GM18502 (cell line): ENCODE measurements at regions not wholly inside any gene's neighbourhood (a gene's known extent, or its start where the extent isn't known, plus 50 kb on each side); places are given as distances from the start of the nearest gene placed in this dataset.
"Not testable (repeated sequence)": the region's sequence is repeated elsewhere in the genome, so short reads cannot be mapped to it uniquely, and the experiment has no call there.

Experiments used
- ATAC-seq: cut with Tn5 transposase; IDR thresholded peaks from one replicate; pipeline ENCODE4 v1.9.1; 2021; ENCODE audit warnings: mild to moderate bottlenecking; ENCODE audit not compliant: unreplicated experiment, poor library complexity

DNA sequence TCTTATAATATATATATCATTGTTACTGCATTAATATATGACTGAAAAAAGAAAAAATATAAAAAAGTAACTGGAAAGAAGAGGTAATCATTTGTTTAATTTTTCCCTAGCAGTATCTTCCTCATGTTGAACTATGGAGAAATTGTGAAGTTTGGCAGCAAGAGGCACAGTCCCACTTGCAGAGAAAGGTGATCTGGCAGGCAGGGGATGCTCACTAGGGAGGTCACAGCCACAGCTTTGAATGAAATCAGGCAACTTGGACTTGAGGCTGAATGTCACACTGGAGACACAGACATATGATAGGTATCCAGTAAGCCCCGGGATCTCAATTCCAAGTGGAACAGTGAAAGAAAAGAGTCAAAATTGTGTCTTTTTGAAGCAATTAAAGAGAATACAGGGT lies 149.9 kb upstream of the RORA start:
- ATAC-seq: no peak

DNA sequence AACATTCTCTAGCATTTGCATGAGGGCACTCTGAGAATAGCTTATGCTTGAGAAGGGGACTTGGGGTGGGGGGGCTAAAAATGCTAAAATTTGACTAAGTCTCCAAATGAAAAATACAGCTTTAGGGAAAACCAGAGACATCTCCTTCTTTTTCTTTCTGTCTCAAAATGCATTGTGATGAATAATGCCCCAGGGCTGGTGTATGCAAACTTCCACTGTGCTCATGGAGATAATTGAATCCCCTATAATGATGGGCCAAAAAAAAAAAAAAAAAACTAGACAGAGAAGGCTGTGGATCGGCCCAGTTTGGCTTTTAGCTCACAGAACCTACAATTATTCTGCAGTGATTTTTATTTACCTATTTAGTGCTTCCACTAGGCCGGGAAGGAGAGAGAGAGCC lies 147.9 kb upstream of the RORA start:
- no peak for ATAC-seq

DNA sequence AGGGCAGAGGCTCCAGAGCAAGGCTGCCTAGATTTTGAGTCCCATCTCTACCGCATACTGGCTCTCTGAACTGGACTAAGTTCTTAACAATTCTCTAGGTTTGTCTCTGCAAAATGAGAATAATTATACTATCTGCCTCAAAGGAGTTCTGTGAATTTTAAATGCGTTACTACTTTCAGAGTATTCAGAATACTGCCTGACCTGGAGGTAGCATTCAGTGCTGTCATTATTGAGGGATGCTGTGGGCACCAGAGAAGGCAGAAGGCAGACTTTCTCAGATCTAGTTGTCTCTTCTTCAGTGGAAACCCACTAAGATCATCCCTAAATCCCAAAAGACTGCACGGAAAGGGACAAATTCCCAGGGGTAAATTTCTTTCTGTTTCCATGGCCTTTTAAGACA lies 147.4 kb upstream of the RORA start:
- no peak for ATAC-seq

- no peak for ATAC-seq
Measured at GRCh38 chr15:61374848-61375247, 145.7 kb upstream of the RORA start.

GRCh38 chr15:61367953-61368352 lies 138.9 kb upstream of the RORA start:
- ATAC-seq: no peak

DNA sequence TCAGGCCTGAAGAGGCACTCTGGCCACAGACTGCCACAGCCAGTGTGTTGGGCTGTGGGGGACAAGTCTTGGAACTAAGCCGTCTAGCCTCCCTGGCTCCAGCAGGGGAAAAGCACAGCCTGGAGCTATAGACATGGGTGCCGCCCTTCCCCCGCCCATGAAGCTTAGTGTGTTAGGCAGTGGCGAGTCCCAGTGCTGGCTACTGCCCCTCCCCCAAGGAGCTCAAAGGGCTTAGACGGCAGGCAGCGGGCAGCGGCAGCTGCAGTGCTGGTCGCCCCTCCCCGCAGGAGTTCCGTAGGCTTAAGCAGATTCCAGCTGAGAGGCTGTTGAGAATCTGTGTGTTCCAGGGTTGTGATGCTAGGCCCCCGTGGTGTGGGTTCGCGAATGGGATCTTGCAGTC lies 135.8 kb upstream of the RORA start:
- no peak for ATAC-seq

- not testable (repeated sequence) for ATAC-seq
Measured at GRCh38 chr15:61362912-61363311, 133.8 kb upstream of the RORA start.

DNA sequence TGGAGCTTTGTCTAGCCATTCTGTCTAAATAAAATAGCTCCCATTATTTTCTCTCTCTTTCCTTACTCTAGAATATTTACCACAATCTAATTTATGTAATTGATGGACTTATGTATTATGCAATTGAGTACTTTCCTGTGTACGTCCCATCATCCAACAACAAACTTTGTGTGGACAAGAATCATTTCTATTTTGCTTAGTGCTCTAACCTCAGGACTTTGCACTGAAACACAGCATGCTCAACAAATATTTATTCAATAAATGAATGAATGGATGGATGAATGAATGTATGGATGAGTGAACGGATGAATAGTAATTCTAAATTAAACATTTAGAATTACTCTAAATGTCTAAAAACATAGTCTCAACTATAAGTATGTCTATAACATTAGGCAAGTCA lies 115.2 kb upstream of the RORA start:
- ATAC-seq: no peak

DNA sequence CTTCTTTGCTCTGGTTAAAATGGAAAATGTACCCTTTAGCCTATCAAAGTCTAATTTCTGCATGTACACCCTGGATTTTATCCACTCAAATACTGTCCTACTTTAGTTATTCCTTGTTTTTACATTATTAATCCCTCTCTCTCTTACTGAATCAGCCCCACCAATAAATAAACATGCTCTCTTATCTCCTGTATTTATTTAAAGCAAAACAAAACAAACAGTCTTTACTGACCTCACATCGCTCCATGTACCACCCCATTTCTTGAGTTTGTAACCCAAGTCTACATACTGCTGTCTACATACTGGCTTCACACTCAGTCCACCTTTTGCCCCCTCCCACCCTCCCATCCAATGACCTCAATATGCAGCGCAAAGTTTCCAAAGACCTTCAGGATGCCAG lies 113.3 kb upstream of the RORA start:
- no peak for ATAC-seq

DNA sequence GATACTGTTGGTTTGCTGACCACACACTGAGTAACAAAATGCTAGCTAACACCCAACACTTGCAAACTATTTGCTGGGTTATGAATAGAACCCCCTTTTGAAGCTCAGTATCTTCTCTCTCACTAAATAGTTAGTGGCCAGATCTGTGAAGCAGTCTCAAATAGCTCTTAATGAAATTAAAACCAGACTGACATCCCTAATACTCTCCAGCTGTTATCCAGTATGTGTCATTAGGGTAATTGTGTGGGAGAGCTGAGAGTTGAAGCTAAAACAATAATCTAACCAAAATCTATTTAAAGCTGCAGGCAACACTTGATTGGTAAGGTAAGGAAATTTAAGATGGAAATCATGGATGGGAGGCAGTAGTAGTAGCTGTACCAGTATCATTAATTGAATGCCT lies 110.4 kb upstream of the RORA start:
- no peak for ATAC-seq

GRCh38 chr15:61337541-61337940 lies 108.4 kb upstream of the RORA start:
- ATAC-seq: no peak

DNA sequence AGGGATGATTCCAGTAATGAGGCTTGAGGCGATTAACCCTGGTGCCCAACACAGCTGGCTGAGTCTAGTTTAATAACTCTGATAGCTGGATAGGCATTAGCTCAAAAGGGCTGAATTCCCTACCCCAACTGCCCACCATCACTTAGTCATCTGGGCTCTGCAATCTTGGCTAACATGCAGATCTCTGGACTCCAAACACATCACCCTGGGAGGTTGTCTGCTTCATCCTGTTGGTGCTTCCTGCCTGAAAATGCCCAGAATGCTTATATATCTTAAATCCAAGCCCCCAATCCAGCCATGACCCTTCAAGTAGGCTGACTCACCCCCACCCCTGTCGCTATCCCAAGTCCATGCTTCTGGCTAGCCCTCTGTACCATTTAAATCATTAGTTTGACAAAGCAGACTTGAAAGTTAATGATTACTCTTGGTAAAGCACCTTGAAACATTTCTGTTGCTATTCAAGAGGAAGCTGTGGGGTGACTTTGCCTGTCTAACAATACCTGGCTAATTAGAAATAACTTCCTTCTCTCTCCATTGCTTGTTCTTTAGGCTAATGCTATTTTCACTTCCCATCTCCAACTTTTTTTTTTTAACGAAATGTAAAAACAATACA lies 107.0 kb upstream of the RORA start:
- no peak for ATAC-seq

GRCh38 chr15:61334714-61335113 lies 105.6 kb upstream of the RORA start:
- ATAC-seq: not testable (repeated sequence)

DNA sequence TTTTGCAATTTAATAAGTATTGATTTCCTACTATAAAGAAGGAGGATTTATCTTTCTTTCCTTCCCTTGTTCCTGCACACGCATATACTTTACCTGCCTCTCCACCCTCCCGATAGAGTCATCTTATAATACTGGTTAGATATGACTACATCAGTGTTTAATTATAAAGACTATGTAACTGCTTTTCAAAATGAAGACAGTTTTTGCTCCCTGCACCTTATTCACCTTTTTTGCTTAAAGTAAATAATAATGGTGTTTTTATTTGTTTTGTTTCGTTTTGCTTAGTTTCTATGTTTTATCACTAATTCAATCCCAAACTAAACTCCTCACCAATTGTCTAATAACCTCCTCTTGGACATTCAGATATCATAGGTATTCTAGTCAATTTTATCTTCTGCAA lies 101.9 kb upstream of the RORA start:
- ATAC-seq: no peak

DNA sequence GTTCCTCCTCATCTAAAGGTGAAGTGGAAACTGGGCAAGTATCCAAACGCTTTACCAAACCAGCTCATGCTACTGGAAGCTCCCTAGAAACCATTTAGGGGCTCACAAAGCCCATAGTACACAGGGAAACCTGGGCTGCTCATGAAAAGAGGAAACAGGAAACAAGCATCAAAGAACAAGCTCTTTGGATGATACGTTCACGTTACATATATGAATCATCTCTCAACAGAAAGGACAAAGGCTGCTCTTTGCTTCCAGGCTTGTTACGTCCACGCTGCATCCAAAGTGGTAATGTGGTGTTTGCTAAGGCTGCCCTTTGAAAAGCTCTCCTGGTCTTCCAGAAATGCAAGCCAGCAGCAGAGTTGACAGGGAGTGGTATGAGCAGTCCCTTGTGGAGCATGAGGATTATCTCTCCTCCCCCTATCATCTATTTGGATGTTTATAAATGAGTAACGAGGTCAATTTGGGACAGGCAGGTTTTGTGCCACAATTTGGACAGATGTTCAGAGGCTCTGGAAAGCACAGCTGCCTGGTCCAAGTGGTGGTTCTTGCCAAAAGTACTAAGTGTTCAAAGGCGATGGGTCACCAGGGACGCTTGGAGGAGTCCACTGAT lies 98.0 kb upstream of the RORA start:
- peak; percentile 78 for ATAC-seq

- no peak for ATAC-seq
Measured at GRCh38 chr15:61319892-61320291, 90.8 kb upstream of the RORA start.

GRCh38 chr15:61318802-61319525 lies 89.9 kb upstream of the RORA start:
- ATAC-seq: no peak

GRCh38 chr15:61318301-61318700 lies 89.2 kb upstream of the RORA start:
- ATAC-seq: no peak

GRCh38 chr15:61315471-61315870 lies 86.4 kb upstream of the RORA start:
- no peak for ATAC-seq

DNA sequence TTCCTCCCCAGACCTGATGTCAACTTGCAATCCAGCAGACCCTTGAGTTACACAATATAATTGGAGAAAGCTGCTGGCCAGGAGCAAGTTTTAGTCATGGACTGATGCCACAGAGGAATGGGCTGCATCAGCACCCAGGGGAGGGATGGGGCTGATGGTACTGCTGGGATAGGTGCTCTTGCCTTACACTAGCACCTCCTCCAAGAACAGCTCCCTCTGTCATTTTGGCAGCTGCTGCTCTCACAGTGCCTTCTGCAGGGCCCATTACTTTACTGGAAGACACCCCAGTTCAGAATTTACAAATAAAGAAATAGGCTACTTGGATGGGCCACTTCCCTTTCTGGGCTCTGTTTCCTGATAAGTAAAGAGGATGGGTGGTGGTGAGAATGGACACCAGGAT lies 85.3 kb upstream of the RORA start:
- no peak for ATAC-seq

DNA sequence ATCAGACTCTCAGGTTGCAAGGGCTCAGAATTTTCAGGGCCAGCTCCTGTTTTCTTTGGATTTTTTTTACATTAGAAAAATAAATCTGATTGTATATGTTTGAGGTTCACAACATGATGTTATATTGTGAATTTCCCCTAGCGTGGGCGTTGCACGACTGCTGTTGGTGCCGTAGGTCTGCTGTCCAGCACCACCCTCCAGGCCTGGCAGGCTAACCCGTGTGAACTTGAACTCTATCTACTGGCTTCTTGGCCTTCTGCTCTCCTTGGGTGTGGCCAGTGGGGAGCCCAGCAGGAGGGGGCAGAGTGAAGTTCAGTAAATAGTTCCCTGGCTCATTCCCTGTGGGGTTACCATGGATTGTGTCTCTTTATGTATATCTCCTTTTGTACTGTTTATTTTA lies 80.5 kb upstream of the RORA start:
- no peak for ATAC-seq

DNA sequence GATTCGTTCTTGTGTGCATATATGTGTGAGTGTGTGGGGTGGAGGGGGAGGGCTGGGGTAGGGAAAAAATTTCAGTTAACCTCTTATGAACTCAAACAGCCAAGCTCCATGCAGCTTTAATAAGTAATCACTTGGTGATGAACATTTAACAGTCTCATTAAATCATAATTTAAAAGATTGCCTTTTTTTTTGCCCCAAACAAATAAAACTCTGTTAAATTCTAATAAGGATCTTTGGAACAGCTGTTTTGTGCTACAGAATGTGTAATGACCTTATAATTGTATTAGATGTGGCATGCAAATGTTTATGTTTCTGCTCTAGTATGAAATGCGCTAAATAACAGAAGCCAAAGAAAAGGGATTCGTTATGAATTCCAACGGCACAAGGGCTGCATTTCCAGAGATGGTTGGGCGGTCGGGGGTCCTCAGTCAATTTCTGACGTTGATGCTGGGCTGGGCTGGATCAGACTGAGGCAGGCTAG lies 80.0 kb upstream of the RORA start:
- no peak for ATAC-seq
